Lung (tissue), 11 donors: ENCODE measurements at regions not wholly inside any gene's neighbourhood (a gene's known extent, or its start where the extent isn't known, plus 50 kb on each side); places are given as distances from the start of the nearest gene placed in this dataset.

Experiments used
- ATAC-seq: fragments of 200-7000 bp; cut with Tn5 transposase; one replicate; pipeline ENCODE4 v1.9.1; 2020; ENCODE audit warnings: moderate number of reproducible peaks; ENCODE audit not compliant: insufficient read depth, low FRiP score
- DNase-seq, 3 donors: peaks; one replicate each; pipeline ENCODE4 v3.0.0-alpha.2; 2013 to 2017
- H3K27ac ChIP-seq, 2 donors: one replicate each; pipeline ENCODE4 v1.5.1; 2013; ENCODE audit warnings: mild to moderate bottlenecking in 2 of 2, moderate library complexity in 2 of 2, control low read depth in 1 of 2, inconsistent platforms in 1 of 2, low read depth in 1 of 2, low read length in 1 of 2
- H3K27me3 ChIP-seq, 3 donors: one replicate each; pipeline ENCODE4 v1.5.1; 2013; ENCODE audit warnings: low read length in 2 of 3; ENCODE audit not compliant: control insufficient read depth in 3 of 3, insufficient read depth in 3 of 3
- H3K36me3 ChIP-seq, 4 donors: one replicate each; pipeline ENCODE4 v1.5.1; 2013; ENCODE audit warnings: low read length in 4 of 4, mild to moderate bottlenecking in 1 of 4, moderate library complexity in 1 of 4; ENCODE audit not compliant: control insufficient read depth in 4 of 4, insufficient read depth in 4 of 4
- H3K4me1 ChIP-seq, 5 donors: one replicate each; pipeline ENCODE4 v1.5.1; 2013; ENCODE audit warnings: low read length in 5 of 5, mild to moderate bottlenecking in 2 of 5, moderate library complexity in 1 of 5; ENCODE audit not compliant: control insufficient read depth in 5 of 5, insufficient read depth in 5 of 5
- H3K4me3 ChIP-seq: one replicate; pipeline ENCODE4 v1.5.1; 2013; ENCODE audit warnings: mild to moderate bottlenecking, control low read depth, moderate library complexity
- H3K9ac ChIP-seq, 2 donors: one replicate each; pipeline ENCODE4 v1.5.1; 2013; ENCODE audit warnings: low read length in 2 of 2, control low read depth in 1 of 2; ENCODE audit not compliant: insufficient read depth in 1 of 2
- H3K9me3 ChIP-seq, 4 donors: one replicate each; pipeline ENCODE4 v1.5.1; 2013; ENCODE audit warnings: low read length in 3 of 4, mild to moderate bottlenecking in 1 of 4, moderate library complexity in 1 of 4; ENCODE audit not compliant: control insufficient read depth in 4 of 4, insufficient read depth in 3 of 4
- WGBS, 2 donors: extraction: QIAGEN DNeasy Blood & Tissue Kit; methylation state at CpG; one replicate each; pipeline ENCODE4 v1.1.7; 2013; 5-methylcytosine and 5-hydroxymethylcytosine counted together
- TF ChIP-seq, protein P1 (sequence below): IDR thresholded peaks from 2 replicates; pipeline ENCODE4 v1.5.1; 2012; ENCODE audit warnings: mild to moderate bottlenecking; ENCODE audit errors: control extremely low read depth, extremely low read depth
- donor health status: control.
- donor health status: control.
- donor health status: Bipolar disorder and iron deficiency.
- donor health status: healthy.
- donor health status: DM: yes; HTN: yes; CAD: no.

DNA sequence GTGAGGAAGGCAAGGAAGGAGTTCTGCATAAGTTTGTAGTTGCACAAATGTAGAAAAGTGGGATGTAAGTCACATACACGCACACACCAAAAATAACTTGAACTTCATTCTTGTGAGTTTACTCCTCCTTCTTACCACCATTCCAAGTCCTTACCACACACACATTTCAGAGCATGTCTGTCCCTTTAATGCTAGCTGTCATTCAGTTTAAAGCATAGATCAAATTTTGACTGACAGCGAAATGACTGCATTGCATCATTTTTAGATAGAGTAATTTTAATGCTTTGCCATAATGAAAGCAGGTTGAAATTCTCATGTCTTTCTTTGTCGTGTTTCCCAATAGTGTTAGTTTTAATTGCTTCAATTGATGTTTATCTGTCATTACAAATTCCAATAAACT is 629.6 kb upstream of the HTR2C start:
- TF ChIP-seq, protein P1, sequence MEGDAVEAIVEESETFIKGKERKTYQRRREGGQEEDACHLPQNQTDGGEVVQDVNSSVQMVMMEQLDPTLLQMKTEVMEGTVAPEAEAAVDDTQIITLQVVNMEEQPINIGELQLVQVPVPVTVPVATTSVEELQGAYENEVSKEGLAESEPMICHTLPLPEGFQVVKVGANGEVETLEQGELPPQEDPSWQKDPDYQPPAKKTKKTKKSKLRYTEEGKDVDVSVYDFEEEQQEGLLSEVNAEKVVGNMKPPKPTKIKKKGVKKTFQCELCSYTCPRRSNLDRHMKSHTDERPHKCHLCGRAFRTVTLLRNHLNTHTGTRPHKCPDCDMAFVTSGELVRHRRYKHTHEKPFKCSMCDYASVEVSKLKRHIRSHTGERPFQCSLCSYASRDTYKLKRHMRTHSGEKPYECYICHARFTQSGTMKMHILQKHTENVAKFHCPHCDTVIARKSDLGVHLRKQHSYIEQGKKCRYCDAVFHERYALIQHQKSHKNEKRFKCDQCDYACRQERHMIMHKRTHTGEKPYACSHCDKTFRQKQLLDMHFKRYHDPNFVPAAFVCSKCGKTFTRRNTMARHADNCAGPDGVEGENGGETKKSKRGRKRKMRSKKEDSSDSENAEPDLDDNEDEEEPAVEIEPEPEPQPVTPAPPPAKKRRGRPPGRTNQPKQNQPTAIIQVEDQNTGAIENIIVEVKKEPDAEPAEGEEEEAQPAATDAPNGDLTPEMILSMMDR, result no peak
- Histone ChIP-seq H3K27ac (no peak overlapping the region), H3K36me3 (no peaks in the 10 kb centered on the region), H3K27me3 (peaks cover 0 to 17% (median 3%) of the 10 kb centered on the region in 3 donors), H3K9ac (no peak overlapping the region), H3K4me3 (no peak overlapping the region), H3K4me1 (no peaks in the 10 kb centered on the region), H3K9me3 (peaks cover 0 to 3% (median 0%) of the 10 kb centered on the region in 4 donors)
- no peak for ATAC-seq
- 51 to 79% methylated on average over 3 of the region's 3 CpGs for WGBS, 2 donors
- DNase-seq, result no peak

DNA sequence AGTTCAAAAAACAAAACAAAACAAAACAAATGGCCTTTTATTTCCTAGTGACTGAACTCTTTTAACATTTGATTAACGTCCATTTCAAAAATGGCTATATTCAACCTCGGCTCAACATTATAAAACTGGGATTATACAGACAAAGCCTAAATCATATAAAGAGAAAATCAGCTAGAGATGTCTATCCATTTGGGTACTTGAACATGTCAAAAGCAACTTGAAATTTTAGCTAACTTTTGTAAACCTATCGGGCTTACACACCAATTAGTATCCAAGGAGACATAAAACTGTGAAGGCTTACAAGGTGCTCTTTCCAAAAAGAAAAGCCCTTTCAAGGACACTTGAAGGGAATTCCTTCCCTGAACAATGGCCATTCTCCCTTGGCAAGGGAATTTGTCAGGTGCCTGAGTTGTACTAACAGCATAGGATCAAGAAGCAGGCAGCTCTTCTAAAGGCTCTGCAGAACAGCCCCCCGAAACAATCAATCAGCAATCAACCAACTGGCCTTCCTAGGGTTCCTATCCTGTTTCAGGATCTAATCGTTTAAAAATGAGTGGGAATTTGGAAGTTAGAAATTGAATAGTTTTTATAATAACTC is 633.7 kb upstream of the HTR2C start:
- Histone ChIP-seq H3K4me3 (no peak overlapping the region), H3K27ac (no peak overlapping the region), H3K36me3 (no peaks in the 10 kb centered on the region), H3K9me3 (peaks cover 0 to 3% (median 0%) of the 10 kb centered on the region in 4 donors), H3K27me3 (peaks cover 0 to 17% (median 0%) of the 10 kb centered on the region in 3 donors), H3K9ac (no peak overlapping the region), H3K4me1 (no peaks in the 10 kb centered on the region)
- DNase-seq (no peak), ATAC-seq (no peak)
- TF ChIP-seq, protein P1, result no peak
- 60 to 85% methylated on average over 5 of the region's 5 CpGs for WGBS, 2 donors

DNA sequence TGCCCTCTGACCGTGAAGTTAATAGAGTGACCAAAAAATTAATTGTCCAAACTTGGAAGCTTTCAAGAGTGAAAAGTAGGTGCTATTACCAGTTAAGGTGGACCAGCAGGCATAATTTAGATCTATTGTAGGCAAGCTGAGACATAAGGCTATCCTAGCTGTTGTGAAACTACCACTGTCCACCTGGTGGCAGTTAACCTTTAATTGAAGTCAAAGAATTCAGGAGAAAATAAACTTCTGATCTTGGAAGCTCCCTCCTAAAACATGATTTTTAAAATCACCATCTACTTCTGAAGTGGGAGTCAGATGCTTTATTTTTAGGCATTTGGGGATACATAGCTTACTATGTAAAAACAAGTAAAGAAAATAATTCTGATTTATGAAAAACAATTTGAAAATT is 636.3 kb upstream of the HTR2C start:
- H3K27ac ChIP-seq, result no peak overlapping the region
- no peaks in the 10 kb centered on the region for H3K4me1 ChIP-seq
- no peak overlapping the region for H3K9ac ChIP-seq
- H3K36me3 ChIP-seq, result no peaks in the 10 kb centered on the region
- DNase-seq (no peak), ATAC-seq (no peak)
- peaks cover 0 to 3% (median 0%) of the 10 kb centered on the region in 4 donors for H3K9me3 ChIP-seq
- peaks cover 0 to 13% (median 0%) of the 10 kb centered on the region in 3 donors for H3K27me3 ChIP-seq
- TF ChIP-seq, protein P1, result no peak
- no peak overlapping the region for H3K4me3 ChIP-seq
- 48 to 84% methylated on average over 1 of the region's 1 CpG for WGBS, 2 donors

DNA sequence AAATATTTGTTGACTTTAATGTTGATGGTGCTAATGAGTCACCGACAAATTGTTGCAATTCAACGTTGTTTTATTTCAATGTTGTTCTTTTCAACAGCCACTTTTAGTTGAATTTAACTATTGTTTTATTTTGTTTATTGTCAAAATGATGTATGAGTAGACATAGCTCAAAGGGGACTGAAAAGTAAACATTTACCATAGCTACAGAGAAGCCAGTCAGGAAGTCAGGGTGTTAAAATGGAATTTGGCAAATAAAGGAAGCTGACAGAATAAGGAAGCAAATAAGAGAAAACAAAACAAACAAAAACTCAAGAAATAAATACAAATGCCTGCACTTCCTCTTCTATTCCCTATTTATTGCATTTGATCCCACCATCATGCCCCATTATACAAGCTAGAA is 648.4 kb upstream of the HTR2C start:
- H3K36me3 ChIP-seq, result no peaks in the 10 kb centered on the region
- H3K27ac ChIP-seq, result no peak overlapping the region
- TF ChIP-seq, protein P1, result no peak
- ATAC-seq (no peak), DNase-seq (no peak)
- H3K9ac ChIP-seq, result no peak overlapping the region
- H3K27me3 ChIP-seq, result peaks cover 0 to 14% (median 3%) of the 10 kb centered on the region in 3 donors
- no peak overlapping the region for H3K4me3 ChIP-seq
- H3K9me3 ChIP-seq, result no peaks in the 10 kb centered on the region
- H3K4me1 ChIP-seq, result no peaks in the 10 kb centered on the region
- 45 to 48% methylated on average over 2 of the region's 2 CpGs for WGBS, 2 donors
